ENCODE measurements at regions not wholly inside any gene's neighbourhood (a gene's known extent, or its start where the extent isn't known, plus 50 kb on each side); places are given as distances from the start of the nearest gene placed in this dataset.

GRCh38 chr16:73286346-73287267 is 238.7 kb upstream of the ZFHX3 start:
- TF ChIP-seq BACH2 (CRISPR knock-in tag; IDR thresholded peaks at IDR 0.05; ENCODE audit: borderline replicate concordance) (no peak), ZFP3 (CRISPR knock-in tag; IDR thresholded peaks at IDR 0.05) (no peak), PPARA (CRISPR knock-in tag; IDR thresholded peaks at IDR 0.05; ENCODE audit: borderline replicate concordance) (no peak)

All from SK-N-SH treated with all-trans-retinoic acid at 6 μM for 48 hours (cell line).